ENCODE measurements at regions not wholly inside any gene's neighbourhood (a gene's known extent, or its start where the extent isn't known, plus 50 kb on each side); places are given as distances from the start of the nearest gene placed in this dataset.

- Histone ChIP-seq H3K79me2 (ENCODE audit: control insufficient read depth, insufficient read depth, low read length) (no peaks in the 10 kb centered on the region), H3K4me1 (ENCODE audit: control insufficient read depth, extremely low read depth, insufficient read depth, low read length) (no peaks in the 10 kb centered on the region), H3K9me1 (ENCODE audit: control insufficient read depth, extremely low read depth, insufficient read depth, low read length) (no peaks in the 10 kb centered on the region), H2AFZ (ENCODE audit: control insufficient read depth, low read length) (no peak overlapping the region), H3K27me3 (ENCODE audit: control insufficient read depth, extremely low read depth, insufficient read depth, low read length) (no peaks in the 10 kb centered on the region), H3K4me2 (ENCODE audit: control insufficient read depth, extremely low read depth, insufficient read depth, low read depth, low read length) (no peak overlapping the region), H3K4me3 (ENCODE audit: control insufficient read depth in 2 of 3, extremely low read depth in 1 of 3, insufficient read depth in 2 of 3, low read depth in 1 of 3, low read length in 3 of 3) (no peak overlapping the region), H3K9me3 (ENCODE audit: control insufficient read depth, low read depth, low read length) (no peaks in the 10 kb centered on the region), H3K27ac (ENCODE audit: control insufficient read depth, insufficient read depth, low read length) (no peak overlapping the region), H3K36me3 (ENCODE audit: control insufficient read depth in 2 of 2, extremely low read depth in 1 of 2, insufficient read depth in 2 of 2, low read length in 2 of 2) (no peaks in the 10 kb centered on the region), H3K9ac (ENCODE audit: control insufficient read depth, extremely low read depth, insufficient read depth, low read length) (no peak overlapping the region), H4K20me1 (ENCODE audit: control insufficient read depth, extremely low read depth, insufficient read depth, low read length) (no peaks in the 10 kb centered on the region)
- DNase-seq (ENCODE audit: low read depth, low spot score) = no peak
- no peak for FAIRE-seq
- no peak for TF ChIP-seq CTCF (optimal IDR thresholded peaks at IDR 0.05 in 1 of 3, IDR thresholded peaks at IDR 0.05 in 1 of 3, conservative IDR thresholded peaks at IDR 0.05 in 1 of 3; ENCODE audit: extremely low read depth in 1 of 3, insufficient read depth in 2 of 3, low read length in 3 of 3)
- TF ChIP-seq EZH2 (IDR thresholded peaks at IDR 0.05; ENCODE audit: low read length) = no peak
- dilution Hi-C loops (cut with MboI; ENCODE audit: extremely low pct_ligation_motif_present, low sequenced_read_pairs) = no loop called here
Measured at GRCh38 chr6:91719414-91719813, 1132.5 kb upstream of the MAP3K7 start.

- H3K9me3 ChIP-seq (ENCODE audit: control insufficient read depth, low read depth, low read length) = no peaks in the 10 kb centered on the region
- dilution Hi-C loops (cut with MboI; ENCODE audit: extremely low pct_ligation_motif_present, low sequenced_read_pairs) = no loop called here
- H3K9ac ChIP-seq (ENCODE audit: control insufficient read depth, extremely low read depth, insufficient read depth, low read length) = no peak overlapping the region
- no peak overlapping the region for H3K4me2 ChIP-seq (ENCODE audit: control insufficient read depth, extremely low read depth, insufficient read depth, low read depth, low read length)
- no peaks in the 10 kb centered on the region for H3K79me2 ChIP-seq (ENCODE audit: control insufficient read depth, insufficient read depth, low read length)
- H4K20me1 ChIP-seq (ENCODE audit: control insufficient read depth, extremely low read depth, insufficient read depth, low read length) = no peaks in the 10 kb centered on the region
- H3K4me3 ChIP-seq (ENCODE audit: control insufficient read depth in 2 of 3, extremely low read depth in 1 of 3, insufficient read depth in 2 of 3, low read depth in 1 of 3, low read length in 3 of 3) = no peak overlapping the region
- no peaks in the 10 kb centered on the region for H3K27me3 ChIP-seq (ENCODE audit: control insufficient read depth, extremely low read depth, insufficient read depth, low read length)
- TF ChIP-seq CTCF (optimal IDR thresholded peaks at IDR 0.05 in 1 of 3, IDR thresholded peaks at IDR 0.05 in 1 of 3, conservative IDR thresholded peaks at IDR 0.05 in 1 of 3; ENCODE audit: extremely low read depth in 1 of 3, insufficient read depth in 2 of 3, low read length in 3 of 3) (no peak), EZH2 (IDR thresholded peaks at IDR 0.05; ENCODE audit: low read length) (no peak)
- no peaks in the 10 kb centered on the region for H3K4me1 ChIP-seq (ENCODE audit: control insufficient read depth, extremely low read depth, insufficient read depth, low read length)
- no peaks in the 10 kb centered on the region for H3K36me3 ChIP-seq (ENCODE audit: control insufficient read depth in 2 of 2, extremely low read depth in 1 of 2, insufficient read depth in 2 of 2, low read length in 2 of 2)
- FAIRE-seq = no peak
- H3K27ac ChIP-seq (ENCODE audit: control insufficient read depth, insufficient read depth, low read length) = no peak overlapping the region
- H3K9me1 ChIP-seq (ENCODE audit: control insufficient read depth, extremely low read depth, insufficient read depth, low read length) = no peaks in the 10 kb centered on the region
- no peak for DNase-seq (ENCODE audit: low read depth, low spot score)
- no peak overlapping the region for H2AFZ ChIP-seq (ENCODE audit: control insufficient read depth, low read length)
Measured at GRCh38 chr6:91718198-91718597, 1131.3 kb upstream of the MAP3K7 start.

Measured in keratinocyte (primary cell).